Adrenal gland (tissue), 5 donors: ENCODE measurements at regions not wholly inside any gene's neighbourhood (a gene's known extent, or its start where the extent isn't known, plus 50 kb on each side); places are given as distances from the start of the nearest gene placed in this dataset.

ENCODE experiments used
- POLR2A ChIP-seq, 2 donors: fragments of 450-650 bp; IDR thresholded peaks; one replicate each; pipeline ENCODE4 v1.6.1; 2017; ENCODE audit warnings: antibody characterized with exemption in 2 of 2, mild to moderate bottlenecking in 2 of 2, moderate library complexity in 1 of 2
- TF ChIP-seq, protein P1 (sequence below), 6 experiments: fragments of 450-650 bp in 4 of 6; fragments of 200-600 bp in 2 of 6; sonication (generic) in 1 of 6; IDR thresholded peaks; 1 replicate in 5 of 6; 2 replicates in 1 of 6; pipeline versions ENCODE4 v1.5.1 to v1.8.0; 2016 to 2021; ENCODE audit warnings: antibody characterized with exemption in 6 of 6, mild to moderate bottlenecking in 2 of 6, moderate library complexity in 1 of 6
- donor health status: DM: no; HTN: no; CAD: no.

DNA sequence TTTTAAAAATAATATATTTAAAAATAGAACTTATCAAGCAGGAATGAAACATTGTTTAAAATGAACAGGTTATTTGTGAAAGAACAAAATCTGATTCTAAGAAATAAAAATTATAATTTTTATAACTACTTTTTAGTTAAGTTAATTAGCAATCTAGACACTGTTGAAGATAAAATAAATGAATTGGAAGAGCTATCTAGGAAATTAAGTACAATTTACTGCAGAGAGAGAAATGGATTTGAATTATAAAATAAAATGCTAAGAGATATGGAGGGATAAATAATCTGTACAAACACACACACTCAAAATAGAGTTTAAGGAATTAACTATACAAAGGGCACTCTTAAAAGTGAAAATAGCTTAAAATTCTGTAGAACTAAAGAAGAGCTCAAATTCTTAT, 1123.1 kb downstream of the PLA2G4A start:
- TF ChIP-seq, protein P1, sequence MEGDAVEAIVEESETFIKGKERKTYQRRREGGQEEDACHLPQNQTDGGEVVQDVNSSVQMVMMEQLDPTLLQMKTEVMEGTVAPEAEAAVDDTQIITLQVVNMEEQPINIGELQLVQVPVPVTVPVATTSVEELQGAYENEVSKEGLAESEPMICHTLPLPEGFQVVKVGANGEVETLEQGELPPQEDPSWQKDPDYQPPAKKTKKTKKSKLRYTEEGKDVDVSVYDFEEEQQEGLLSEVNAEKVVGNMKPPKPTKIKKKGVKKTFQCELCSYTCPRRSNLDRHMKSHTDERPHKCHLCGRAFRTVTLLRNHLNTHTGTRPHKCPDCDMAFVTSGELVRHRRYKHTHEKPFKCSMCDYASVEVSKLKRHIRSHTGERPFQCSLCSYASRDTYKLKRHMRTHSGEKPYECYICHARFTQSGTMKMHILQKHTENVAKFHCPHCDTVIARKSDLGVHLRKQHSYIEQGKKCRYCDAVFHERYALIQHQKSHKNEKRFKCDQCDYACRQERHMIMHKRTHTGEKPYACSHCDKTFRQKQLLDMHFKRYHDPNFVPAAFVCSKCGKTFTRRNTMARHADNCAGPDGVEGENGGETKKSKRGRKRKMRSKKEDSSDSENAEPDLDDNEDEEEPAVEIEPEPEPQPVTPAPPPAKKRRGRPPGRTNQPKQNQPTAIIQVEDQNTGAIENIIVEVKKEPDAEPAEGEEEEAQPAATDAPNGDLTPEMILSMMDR (IDR thresholded peaks at IDR 0.05): no peak
- no peak for TF ChIP-seq POLR2A (IDR thresholded peaks at IDR 0.05)
